OCI-LY3 (cell line): ENCODE measurements at regions not wholly inside any gene's neighbourhood (a gene's known extent, or its start where the extent isn't known, plus 50 kb on each side); places are given as distances from the start of the nearest gene placed in this dataset.

Source experiments
- H2AFZ ChIP-seq: fragments of 200-600, 300-600 bp; shearing (Covaris generic); 2 replicates; pipeline ENCODE4 v1.6.0; 2014; ENCODE audit warnings: antibody characterized with exemption, low read depth, low read length
- H3K27ac ChIP-seq: fragments of 200-600, 300-600 bp; sonication (generic); 2 replicates; pipeline ENCODE4 v1.5.1; 2014; ENCODE audit warnings: mild to moderate bottlenecking, low read length, moderate library complexity, mixed read lengths
- H3K27me3 ChIP-seq: fragments of 200-600, 300-600 bp; sonication (generic); 2 replicates; pipeline ENCODE4 v1.6.1; 2014; ENCODE audit warnings: low read depth, low read length, mixed read lengths
- H3K36me3 ChIP-seq: fragments of 200-600, 300-600 bp; sonication (generic); replicated peaks from 2 replicates; pipeline ENCODE3; 2014; ENCODE audit warnings: low read depth, low read length, mixed read lengths
- H3K4me1 ChIP-seq: fragments of 300-600, 200-600 bp; sonication (generic); 2 replicates; pipeline ENCODE4 v1.6.1; 2014; ENCODE audit warnings: low read length, mixed read lengths
- H3K4me2 ChIP-seq: fragments of 200-600, 300-600 bp; sonication (generic); 2 replicates; pipeline ENCODE4 v1.6.1; 2014; ENCODE audit warnings: low read length, mixed read lengths
- H3K4me3 ChIP-seq: fragments of 300-600, 200-600 bp; sonication (generic); 2 replicates; pipeline ENCODE4 v1.5.1; 2014; ENCODE audit warnings: antibody characterized with exemption, mild to moderate bottlenecking, low read length, moderate library complexity
- H3K79me2 ChIP-seq: fragments of 300-600, 200-600 bp; shearing (Covaris generic); 2 replicates; pipeline ENCODE4 v1.6.1; 2014; ENCODE audit warnings: mild to moderate bottlenecking, low read length, mixed read lengths
- H3K9ac ChIP-seq: fragments of 300-600, 200-600 bp; shearing (Covaris generic); 2 replicates; pipeline ENCODE4 v1.6.0; 2014; ENCODE audit warnings: mild to moderate bottlenecking, low read length, moderate library complexity
- H3K9me3 ChIP-seq: fragments of 200-600, 300-600 bp; shearing (Covaris generic); 2 replicates; pipeline ENCODE4 v1.6.1; 2014; ENCODE audit warnings: low read length, mixed read lengths; ENCODE audit not compliant: insufficient read depth
- H4K20me1 ChIP-seq: fragments of 200-600, 300-600 bp; sonication (generic); 2 replicates; pipeline ENCODE4 v1.6.1; 2016; ENCODE audit warnings: low read length, mixed read lengths; ENCODE audit not compliant: insufficient read depth
- CTCF ChIP-seq: fragments of 200-600, 300-600 bp; sonication (generic); IDR thresholded peaks from 2 replicates; pipeline ENCODE4 v1.5.1; 2014; ENCODE audit warnings: antibody characterized with exemption, low read length, low read depth
- EZH2phosphoT487 ChIP-seq: fragments of 200-600 bp; shearing (Covaris generic); IDR thresholded peaks from 2 replicates; pipeline ENCODE4 v1.6.1; 2018; ENCODE audit warnings: antibody characterized with exemption, mixed run types, low read depth

DNA sequence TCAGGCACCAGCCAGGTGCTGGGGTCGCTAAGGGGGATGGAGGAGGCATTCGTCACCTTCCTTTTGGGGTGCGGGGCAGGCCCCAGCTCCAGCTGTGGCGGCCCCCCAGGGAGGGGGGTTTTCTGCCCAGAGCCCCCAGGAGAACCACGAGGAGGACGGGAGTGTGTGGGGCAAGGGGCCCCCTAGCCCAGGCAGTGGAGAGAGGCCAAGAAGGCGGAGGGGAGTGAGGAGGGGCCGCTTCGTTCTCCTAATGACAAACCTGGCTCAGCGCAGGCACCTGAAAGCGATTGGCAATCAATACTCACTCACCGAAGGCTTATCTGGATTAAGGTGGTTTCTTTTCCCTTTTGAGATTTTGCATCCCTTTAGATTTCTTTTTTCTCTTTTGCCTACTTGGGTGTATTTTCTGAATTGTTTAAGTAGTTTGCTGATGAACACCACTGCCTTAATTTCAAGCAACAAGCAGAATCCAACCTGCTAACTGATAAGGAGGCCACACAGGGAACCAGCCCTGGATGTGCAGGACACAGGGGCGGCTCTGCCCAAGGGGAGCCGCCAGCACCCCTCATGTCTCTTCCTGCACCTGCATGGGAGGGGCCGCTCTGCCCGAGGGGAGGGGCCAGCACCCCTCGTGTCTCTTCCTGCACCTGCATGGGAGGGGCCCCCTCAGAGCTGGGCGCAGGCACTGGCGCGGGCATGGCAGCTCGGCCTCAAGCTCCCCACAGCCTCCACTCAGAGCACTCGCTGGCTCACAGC, 122.3 kb downstream of the BRD1 start:
- H3K27me3 ChIP-seq: no peaks in the 10 kb centered on the region
- H3K4me3 ChIP-seq: no peak overlapping the region
- H3K9me3 ChIP-seq: no peaks in the 10 kb centered on the region
- H2AFZ ChIP-seq: no peak overlapping the region
- no peaks in the 10 kb centered on the region for H3K4me1 ChIP-seq
- no peaks in the 10 kb centered on the region for H3K79me2 ChIP-seq
- no peaks in the 10 kb centered on the region for H4K20me1 ChIP-seq
- no peak overlapping the region for H3K4me2 ChIP-seq
- H3K9ac ChIP-seq: no peak overlapping the region
- no peak overlapping the region for H3K27ac ChIP-seq
- H3K36me3 ChIP-seq: no peaks in the 10 kb centered on the region
- TF ChIP-seq CTCF: no peak

DNA sequence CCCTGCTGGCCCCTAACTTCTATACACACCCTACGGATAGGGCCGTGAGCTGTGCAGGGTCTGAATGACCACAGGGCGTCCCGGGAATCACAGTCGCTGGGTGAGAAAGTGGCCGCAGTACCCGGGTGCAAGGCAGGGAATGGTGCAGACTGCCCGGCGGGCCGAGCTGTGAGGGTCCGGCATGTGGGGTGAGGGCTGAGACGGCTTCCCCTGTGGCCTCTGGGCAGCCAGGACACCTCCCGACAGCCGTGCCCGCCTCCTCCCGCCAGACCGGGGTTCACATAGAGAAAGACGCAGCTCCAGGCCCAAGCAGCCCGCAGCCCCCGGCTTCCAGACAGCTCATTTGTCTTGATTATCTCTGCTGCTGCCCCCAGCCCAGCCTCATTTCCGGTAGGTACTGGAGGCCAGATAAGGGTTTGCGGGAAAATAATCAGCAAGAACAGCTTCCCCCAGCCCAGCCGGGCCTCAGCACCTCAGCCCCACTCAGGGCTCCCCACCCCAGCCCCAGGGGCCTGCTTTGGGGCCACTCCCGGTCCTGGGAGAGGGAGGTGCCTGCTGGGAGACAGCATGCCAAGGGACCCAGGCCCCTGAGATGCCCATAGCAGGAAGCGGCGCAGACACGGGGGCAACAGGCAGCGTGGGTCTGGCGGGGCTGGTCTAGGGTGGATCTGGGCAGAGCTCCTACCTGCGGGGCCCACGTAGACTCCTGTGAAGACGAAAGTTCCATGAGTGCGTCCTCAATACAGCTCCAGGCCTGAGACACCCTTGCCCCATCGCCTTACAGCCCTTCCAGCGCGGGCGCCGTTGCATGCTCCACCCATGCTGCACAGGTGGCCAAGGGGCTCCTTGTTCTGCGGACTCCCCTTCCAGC, 123.1 kb downstream of the BRD1 start:
- H3K9me3 ChIP-seq: no peaks in the 10 kb centered on the region
- no peaks in the 10 kb centered on the region for H3K36me3 ChIP-seq
- no peak overlapping the region for H3K27ac ChIP-seq
- TF ChIP-seq EZH2phosphoT487 (no peak), CTCF (no peak)
- no peak overlapping the region for H2AFZ ChIP-seq
- H3K27me3 ChIP-seq: no peaks in the 10 kb centered on the region
- H3K4me3 ChIP-seq: no peak overlapping the region
- no peak overlapping the region for H3K9ac ChIP-seq
- no peaks in the 10 kb centered on the region for H3K4me1 ChIP-seq
- no peak overlapping the region for H3K4me2 ChIP-seq
- H4K20me1 ChIP-seq: no peaks in the 10 kb centered on the region
- no peaks in the 10 kb centered on the region for H3K79me2 ChIP-seq

DNA sequence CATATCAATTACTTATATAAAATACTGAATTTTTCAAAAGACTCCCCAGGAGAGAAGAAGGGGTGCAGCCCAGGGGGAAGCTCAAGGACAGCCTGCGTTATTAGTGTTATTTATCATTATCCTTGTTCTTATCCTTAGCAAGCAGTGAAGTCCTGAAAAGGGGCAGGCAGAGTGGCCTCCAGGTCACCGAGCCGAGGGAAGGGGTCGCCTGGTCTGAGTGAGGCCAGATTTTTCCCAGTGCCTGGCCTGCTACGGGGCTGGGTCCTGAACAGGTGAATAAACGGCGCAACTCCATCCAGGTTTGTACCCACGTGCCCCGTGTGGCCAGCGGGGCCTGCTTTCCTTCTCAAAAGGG, 123.7 kb downstream of the BRD1 start:
- H2AFZ ChIP-seq: no peak overlapping the region
- H3K27me3 ChIP-seq: no peaks in the 10 kb centered on the region
- H3K27ac ChIP-seq: no peak overlapping the region
- H3K36me3 ChIP-seq: no peaks in the 10 kb centered on the region
- H3K4me3 ChIP-seq: no peak overlapping the region
- H4K20me1 ChIP-seq: no peaks in the 10 kb centered on the region
- H3K9ac ChIP-seq: no peak overlapping the region
- H3K79me2 ChIP-seq: no peaks in the 10 kb centered on the region
- no peaks in the 10 kb centered on the region for H3K9me3 ChIP-seq
- H3K4me2 ChIP-seq: no peak overlapping the region
- H3K4me1 ChIP-seq: no peaks in the 10 kb centered on the region
- TF ChIP-seq EZH2phosphoT487: no peak
- TF ChIP-seq CTCF: no peak

- no peaks in the 10 kb centered on the region for H4K20me1 ChIP-seq
- H3K9me3 ChIP-seq: no peaks in the 10 kb centered on the region
- H3K79me2 ChIP-seq: no peaks in the 10 kb centered on the region
- H3K4me3 ChIP-seq: no peak overlapping the region
- no peaks in the 10 kb centered on the region for H3K27me3 ChIP-seq
- H3K9ac ChIP-seq: no peak overlapping the region
- H3K36me3 ChIP-seq: no peaks in the 10 kb centered on the region
- H3K4me2 ChIP-seq: no peak overlapping the region
- no peak overlapping the region for H3K27ac ChIP-seq
- no peak overlapping the region for H2AFZ ChIP-seq
- TF ChIP-seq EZH2phosphoT487: no peak
- TF ChIP-seq CTCF: no peak
- H3K4me1 ChIP-seq: no peaks in the 10 kb centered on the region
Measured at GRCh38 chr22:49703505-49703904, 124.2 kb downstream of the BRD1 start.
